Panc1 (cell line): ENCODE measurements at regions not wholly inside any gene's neighbourhood (a gene's known extent, or its start where the extent isn't known, plus 50 kb on each side); places are given as distances from the start of the nearest gene placed in this dataset.

Source experiments
- ATAC-seq: fragments of 200-7000 bp; cut with Tn5 transposase; 2 replicates; pipeline ENCODE4 v1.9.1; 2020; ENCODE audit warnings: mild to moderate bottlenecking, moderate library complexity
- BruUV-seq: library from RNA; stranded (reverse); fragments of 400-500 nt; replicated peaks from 2 replicates; lab custom pipeline; 2021; lab: Mats Ljungman, UMichigan
- CTCF ChIA-PET: fragments of 300-600 bp; sonication (Branson Sonifier 250); formaldehyde crosslinking; loops from one replicate; lab custom pipeline; 2022; ENCODE audit warnings: antibody characterized with exemption; lab: Charles Lee
- POLR2A ChIA-PET: fragments of 300-600 bp; sonication (Branson Sonifier 250); formaldehyde crosslinking; loops from one replicate; lab custom pipeline; 2022; ENCODE audit warnings: antibody characterized with exemption; lab: Charles Lee
- DNase-seq: peaks from one replicate; pipeline ENCODE4 v3.0.0-alpha.2; 2010; ENCODE audit warnings: low read depth, low spot score
- H3K27ac ChIP-seq: 2 replicates; pipeline ENCODE4 v1.5.1; 2011; ENCODE audit warnings: mild to moderate bottlenecking, low read length, inconsistent platforms
- H3K27me3 ChIP-seq: fragments of 200-500 bp; sonication (Bioruptor generic); 2 replicates; pipeline ENCODE4 v1.6.0; 2014; ENCODE audit warnings: low read length, inconsistent platforms; ENCODE audit not compliant: control insufficient read depth, insufficient read depth
- H3K36me3 ChIP-seq: fragments of 200-500 bp; sonication (Bioruptor generic); 2 replicates; pipeline ENCODE4 v1.5.1; 2014; ENCODE audit warnings: inconsistent platforms, mild to moderate bottlenecking, low read length, moderate library complexity; ENCODE audit not compliant: control insufficient read depth, insufficient read depth
- H3K4me1 ChIP-seq: 2 replicates; pipeline ENCODE4 v1.5.1; 2011; ENCODE audit warnings: inconsistent platforms, mild to moderate bottlenecking, low read length, moderate library complexity; ENCODE audit not compliant: control insufficient read depth, insufficient read depth
- H3K4me3 ChIP-seq, 2 experiments: 2 replicates each; pipeline ENCODE4 v1.5.1; 2011 to 2012; ENCODE audit warnings: low read depth in 2 of 2, low read length in 2 of 2, mild to moderate bottlenecking in 2 of 2, inconsistent platforms in 1 of 2, moderate library complexity in 1 of 2
- H3K9me3 ChIP-seq: fragments of 200-500 bp; sonication (Bioruptor generic); 2 replicates; pipeline ENCODE4 v1.5.1; 2014; ENCODE audit warnings: low read depth, mild to moderate bottlenecking, inconsistent platforms, low read length, moderate library complexity; ENCODE audit not compliant: control insufficient read depth, insufficient read depth
- POLR2AphosphoS5 ChIP-seq: IDR thresholded peaks from 2 replicates; pipeline ENCODE4 v1.6.1; 2012; ENCODE audit warnings: mild to moderate bottlenecking, low read depth, low read length, moderate library complexity
- SIN3A ChIP-seq: IDR thresholded peaks from 2 replicates; pipeline ENCODE4 v1.6.1; 2012; ENCODE audit warnings: low read depth, mild to moderate bottlenecking, low read length, moderate library complexity, borderline replicate concordance; ENCODE audit not compliant: insufficient read depth
- TCF7L2 ChIP-seq: IDR thresholded peaks from 2 replicates; pipeline ENCODE4 v1.6.1; 2011; ENCODE audit warnings: mild to moderate bottlenecking, low read depth, low read length, inconsistent platforms
- in situ Hi-C: cut with HindIII; loops from 2 replicates; pipeline ENCODE4 v1.10.0; 2016; ENCODE audit warnings: low sequenced_read_pairs, low pct_unique_long_range_greater_than_20kb
- intact Hi-C: fragments of 100-400 bp; cut with micrococcal nuclease; formaldehyde crosslinking; loops from one replicate; pipeline ENCODE4 v1.10.0; 2022; ENCODE audit not compliant: unreplicated experiment
- TF ChIP-seq, protein P1 (sequence below), 2 experiments: IDR thresholded peaks; 2 replicates each; pipeline ENCODE4 v1.6.1; 2011 to 2012; ENCODE audit warnings: low read depth in 2 of 2, control low read depth in 1 of 2, low read length in 1 of 2, mild to moderate bottlenecking in 1 of 2, moderate library complexity in 1 of 2; ENCODE audit not compliant: insufficient read depth in 1 of 2
- TF ChIP-seq, protein P2 (sequence below): fragments of 450-650 bp; IDR thresholded peaks from 2 replicates; pipeline ENCODE4 v1.5.1; 2017; ENCODE audit warnings: mild to moderate bottlenecking

DNA sequence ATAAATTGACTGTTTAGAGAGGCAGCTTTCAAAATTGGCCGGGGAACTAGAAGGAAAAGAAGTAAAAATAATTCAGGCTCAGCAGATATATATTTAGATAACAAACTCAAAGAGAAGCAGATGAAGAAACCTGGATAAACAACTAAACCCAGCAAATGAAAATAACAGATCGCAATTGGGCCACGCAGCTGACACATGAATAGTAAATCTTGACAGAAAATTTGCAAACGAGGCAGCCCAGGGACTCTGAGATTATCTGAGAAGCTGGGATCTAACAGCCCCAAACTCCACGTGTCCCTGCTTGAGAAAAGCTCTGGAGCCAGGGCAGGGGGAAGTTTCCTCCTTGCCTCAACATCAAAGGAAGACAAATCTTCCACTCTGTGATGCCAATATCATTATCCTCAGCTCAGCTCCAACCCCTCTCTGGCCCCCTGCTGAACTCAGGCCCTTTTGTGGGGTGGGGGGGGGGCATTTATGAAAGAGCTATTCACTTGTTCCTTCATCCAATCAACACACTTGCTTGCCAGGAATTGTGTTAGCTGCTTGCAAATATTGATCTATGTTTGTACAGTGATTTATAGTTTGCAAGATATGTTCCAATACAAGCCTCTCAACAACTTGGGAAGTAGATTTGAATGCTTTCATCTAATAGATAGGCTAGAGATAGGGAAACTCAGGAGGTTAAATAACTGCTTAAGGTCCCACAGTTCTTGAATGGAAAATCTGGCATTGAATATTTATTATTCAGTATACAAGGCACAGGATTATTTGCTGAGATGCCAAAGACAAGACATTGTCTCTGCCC lies 72.5 kb upstream of the C11orf87 start:
- in situ Hi-C loops = no loop called here
- intact Hi-C loops = no loop called here
- no peak for ATAC-seq
- DNase-seq = no peak
- Histone ChIP-seq H3K27me3 (no peaks in the 10 kb centered on the region), H3K4me1 (no peaks in the 10 kb centered on the region), H3K36me3 (no peaks in the 10 kb centered on the region), H3K9me3 (no peaks in the 10 kb centered on the region), H3K4me3 (no peak overlapping the region), H3K27ac (no peak overlapping the region)
- ChIA-PET POLR2A (no interaction called here), CTCF (no interaction called here)
- TF ChIP-seq, protein P1, sequence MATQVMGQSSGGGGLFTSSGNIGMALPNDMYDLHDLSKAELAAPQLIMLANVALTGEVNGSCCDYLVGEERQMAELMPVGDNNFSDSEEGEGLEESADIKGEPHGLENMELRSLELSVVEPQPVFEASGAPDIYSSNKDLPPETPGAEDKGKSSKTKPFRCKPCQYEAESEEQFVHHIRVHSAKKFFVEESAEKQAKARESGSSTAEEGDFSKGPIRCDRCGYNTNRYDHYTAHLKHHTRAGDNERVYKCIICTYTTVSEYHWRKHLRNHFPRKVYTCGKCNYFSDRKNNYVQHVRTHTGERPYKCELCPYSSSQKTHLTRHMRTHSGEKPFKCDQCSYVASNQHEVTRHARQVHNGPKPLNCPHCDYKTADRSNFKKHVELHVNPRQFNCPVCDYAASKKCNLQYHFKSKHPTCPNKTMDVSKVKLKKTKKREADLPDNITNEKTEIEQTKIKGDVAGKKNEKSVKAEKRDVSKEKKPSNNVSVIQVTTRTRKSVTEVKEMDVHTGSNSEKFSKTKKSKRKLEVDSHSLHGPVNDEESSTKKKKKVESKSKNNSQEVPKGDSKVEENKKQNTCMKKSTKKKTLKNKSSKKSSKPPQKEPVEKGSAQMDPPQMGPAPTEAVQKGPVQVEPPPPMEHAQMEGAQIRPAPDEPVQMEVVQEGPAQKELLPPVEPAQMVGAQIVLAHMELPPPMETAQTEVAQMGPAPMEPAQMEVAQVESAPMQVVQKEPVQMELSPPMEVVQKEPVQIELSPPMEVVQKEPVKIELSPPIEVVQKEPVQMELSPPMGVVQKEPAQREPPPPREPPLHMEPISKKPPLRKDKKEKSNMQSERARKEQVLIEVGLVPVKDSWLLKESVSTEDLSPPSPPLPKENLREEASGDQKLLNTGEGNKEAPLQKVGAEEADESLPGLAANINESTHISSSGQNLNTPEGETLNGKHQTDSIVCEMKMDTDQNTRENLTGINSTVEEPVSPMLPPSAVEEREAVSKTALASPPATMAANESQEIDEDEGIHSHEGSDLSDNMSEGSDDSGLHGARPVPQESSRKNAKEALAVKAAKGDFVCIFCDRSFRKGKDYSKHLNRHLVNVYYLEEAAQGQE (IDR thresholded peaks at IDR 0.05; ENCODE audit: insufficient read depth in 1 of 2, low read depth in 2 of 2, low read length in 1 of 2) = no peak
- no peak for TF ChIP-seq POLR2AphosphoS5
- TF ChIP-seq, protein P2, sequence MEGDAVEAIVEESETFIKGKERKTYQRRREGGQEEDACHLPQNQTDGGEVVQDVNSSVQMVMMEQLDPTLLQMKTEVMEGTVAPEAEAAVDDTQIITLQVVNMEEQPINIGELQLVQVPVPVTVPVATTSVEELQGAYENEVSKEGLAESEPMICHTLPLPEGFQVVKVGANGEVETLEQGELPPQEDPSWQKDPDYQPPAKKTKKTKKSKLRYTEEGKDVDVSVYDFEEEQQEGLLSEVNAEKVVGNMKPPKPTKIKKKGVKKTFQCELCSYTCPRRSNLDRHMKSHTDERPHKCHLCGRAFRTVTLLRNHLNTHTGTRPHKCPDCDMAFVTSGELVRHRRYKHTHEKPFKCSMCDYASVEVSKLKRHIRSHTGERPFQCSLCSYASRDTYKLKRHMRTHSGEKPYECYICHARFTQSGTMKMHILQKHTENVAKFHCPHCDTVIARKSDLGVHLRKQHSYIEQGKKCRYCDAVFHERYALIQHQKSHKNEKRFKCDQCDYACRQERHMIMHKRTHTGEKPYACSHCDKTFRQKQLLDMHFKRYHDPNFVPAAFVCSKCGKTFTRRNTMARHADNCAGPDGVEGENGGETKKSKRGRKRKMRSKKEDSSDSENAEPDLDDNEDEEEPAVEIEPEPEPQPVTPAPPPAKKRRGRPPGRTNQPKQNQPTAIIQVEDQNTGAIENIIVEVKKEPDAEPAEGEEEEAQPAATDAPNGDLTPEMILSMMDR = no peak
- TF ChIP-seq TCF7L2 = no peak
- TF ChIP-seq SIN3A = no peak
- BruUV-seq = no TSS peak

DNA sequence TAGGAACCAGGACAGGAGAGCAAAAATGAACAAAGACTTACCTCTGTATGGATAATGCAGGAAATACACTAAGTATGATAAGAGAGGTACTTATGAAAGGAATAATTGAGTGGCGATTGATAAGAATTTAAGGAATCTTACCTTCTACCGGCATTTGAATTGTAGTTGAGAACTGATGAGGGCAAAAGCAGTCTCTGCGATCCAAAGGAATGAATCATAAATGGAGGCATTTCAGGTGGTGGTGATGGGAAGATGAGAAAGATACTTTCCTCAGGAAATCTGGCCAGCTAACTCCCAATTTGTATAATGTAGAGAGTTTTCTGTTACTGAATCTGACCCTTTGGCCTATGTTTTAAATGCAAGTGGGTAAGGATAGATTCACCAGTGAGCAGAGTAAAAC lies 71.9 kb upstream of the C11orf87 start:
- no peak for DNase-seq
- no peaks in the 10 kb centered on the region for H3K4me1 ChIP-seq
- in situ Hi-C loops (no loop called here), intact Hi-C loops (no loop called here)
- no peaks in the 10 kb centered on the region for H3K27me3 ChIP-seq
- no peak overlapping the region for H3K4me3 ChIP-seq
- no peak overlapping the region for H3K27ac ChIP-seq
- POLR2A ChIA-PET = no interaction called here
- H3K9me3 ChIP-seq = no peaks in the 10 kb centered on the region
- no peak for ATAC-seq
- no peaks in the 10 kb centered on the region for H3K36me3 ChIP-seq
- no TSS peak for BruUV-seq
- CTCF ChIA-PET = no interaction called here
- TF ChIP-seq, protein P1 (IDR thresholded peaks at IDR 0.05; ENCODE audit: insufficient read depth in 1 of 2, low read depth in 2 of 2, low read length in 1 of 2) = no peak
- TF ChIP-seq, protein P2 = no peak
- no peak for TF ChIP-seq POLR2AphosphoS5
- TF ChIP-seq TCF7L2 = no peak
- TF ChIP-seq SIN3A = no peak
